HCT116 (cell line): ENCODE measurements at regions not wholly inside any gene's neighbourhood (a gene's known extent, or its start where the extent isn't known, plus 50 kb on each side); places are given as distances from the start of the nearest gene placed in this dataset.

Experiments used
- ATAC-seq: fragments of 200-7000 bp; cut with Tn5 transposase; 2 replicates; pipeline ENCODE4 v1.9.1; 2020; ENCODE audit warnings: mild to moderate bottlenecking, moderate library complexity
- BruUV-seq: library from RNA; stranded (reverse); fragments of 400-500 nt; replicated peaks from 2 replicates; lab custom pipeline; 2021; lab: Mats Ljungman, UMichigan
- CTCF ChIA-PET: fragments of 300-600 bp; sonication (Branson Sonifier 250); formaldehyde crosslinking; loops from one replicate; lab custom pipeline; 2021; ENCODE audit warnings: antibody characterized with exemption; lab: Charles Lee
- POLR2A ChIA-PET: fragments of 300-600, 350-600 bp; sonication (Branson Sonifier 250); formaldehyde crosslinking; loops from one replicate; lab custom pipeline; 2021; ENCODE audit warnings: antibody characterized with exemption; lab: Charles Lee
- RAD21 ChIA-PET, 2 experiments: fragments of 300-600 bp; sonication (Branson Sonifier 250); formaldehyde crosslinking; loops; one replicate each; lab custom pipeline; 2023; ENCODE audit warnings: low total read pairs in 2 of 2; ENCODE audit not compliant: uncharacterized antibody in 2 of 2, unreplicated experiment in 2 of 2, low non-redundant PET in 1 of 2; lab: Charles Lee
- DNase-seq: peaks from one replicate; pipeline ENCODE4 v3.0.0-alpha.2; 2010; ENCODE audit warnings: low read depth, low spot score
- H2AFZ ChIP-seq: fragments of 200-600 bp; shearing (Covaris generic), sonication (generic); 2 replicates; pipeline ENCODE4 v1.6.1; 2017; ENCODE audit warnings: low read depth, mixed run types, mixed read lengths, antibody characterized with exemption, low read length; ENCODE audit not compliant: poor library complexity, severe bottlenecking
- H3K27ac ChIP-seq: 2 replicates; pipeline ENCODE4 v1.5.1; 2012; ENCODE audit warnings: low read depth, low read length
- H3K27me3 ChIP-seq: fragments of 200-600 bp; sonication (generic); 2 replicates; pipeline ENCODE4 v1.6.1; 2016; ENCODE audit warnings: mixed run types, low read length, mixed read lengths; ENCODE audit not compliant: insufficient read depth
- H3K36me3 ChIP-seq, 2 experiments: fragments of 200-500 bp in 1 of 2; fragments of 200-600 bp in 1 of 2; sonication (Bioruptor generic) in 1 of 2; sonication (generic) in 1 of 2; 2 replicates each; pipeline versions ENCODE4 v1.5.1 to v1.6.1; 2014 to 2016; ENCODE audit warnings: low read length in 2 of 2, inconsistent platforms in 1 of 2, mixed read lengths in 1 of 2, mixed run types in 1 of 2; ENCODE audit not compliant: insufficient read depth in 2 of 2, control insufficient read depth in 1 of 2
- H3K4me1 ChIP-seq, 2 experiments: fragments of 200-600 bp in 1 of 2; sonication (generic) in 1 of 2; 2 replicates each; pipeline versions ENCODE4 v1.5.1 to v1.6.1; 2012 to 2017; ENCODE audit warnings: low read length in 2 of 2, inconsistent platforms in 1 of 2, mild to moderate bottlenecking in 1 of 2, mixed read lengths in 1 of 2, mixed run types in 1 of 2, moderate library complexity in 1 of 2; ENCODE audit not compliant: insufficient read depth in 2 of 2, control insufficient read depth in 1 of 2
- H3K4me2 ChIP-seq: fragments of 200-600 bp; sonication (generic); 2 replicates; pipeline ENCODE4 v1.6.1; 2017; ENCODE audit warnings: mixed run types, low read length, mixed read lengths
- H3K4me3 ChIP-seq, 2 experiments: fragments of 200-600 bp in 1 of 2; sonication (generic) in 1 of 2; replicated peaks in 1 of 2; 2 replicates each; pipeline ENCODE4 v1.5.1; 2011 to 2016; ENCODE audit warnings: low read length in 2 of 2, control low read depth in 1 of 2, low read depth in 1 of 2, mild to moderate bottlenecking in 1 of 2, mixed read lengths in 1 of 2, mixed run types in 1 of 2
- H3K79me2 ChIP-seq: fragments of 200-600 bp; sonication (generic); 2 replicates; pipeline ENCODE4 v1.6.1; 2017; ENCODE audit warnings: mild to moderate bottlenecking, mixed run types, low read length, moderate library complexity, mixed read lengths; ENCODE audit not compliant: insufficient read depth
- H3K9ac ChIP-seq: fragments of 200-600 bp; sonication (generic); 2 replicates; pipeline ENCODE4 v1.6.1; 2016; ENCODE audit warnings: low read length, mixed read lengths
- H3K9me2 ChIP-seq: fragments of 200-600 bp; sonication (generic), shearing (Covaris generic); 2 replicates; pipeline ENCODE4 v1.6.1; 2017; ENCODE audit warnings: mixed run types, mild to moderate bottlenecking, moderate library complexity; ENCODE audit not compliant: insufficient read depth
- H3K9me3 ChIP-seq, 2 experiments: fragments of 200-500 bp in 1 of 2; fragments of 200-600 bp in 1 of 2; sonication (Bioruptor generic) in 1 of 2; sonication (generic) in 1 of 2; 2 replicates each; pipeline ENCODE4 v1.6.1; 2014 to 2017; ENCODE audit warnings: low read length in 2 of 2, mixed read lengths in 2 of 2, inconsistent platforms in 1 of 2, low read depth in 1 of 2, mild to moderate bottlenecking in 1 of 2, mixed run types in 1 of 2, moderate library complexity in 1 of 2; ENCODE audit not compliant: control insufficient read depth in 1 of 2, insufficient read depth in 1 of 2
- H4K20me1 ChIP-seq: fragments of 200-600 bp; sonication (generic), shearing (Covaris generic); 2 replicates; pipeline ENCODE4 v1.6.1; 2017; ENCODE audit warnings: mixed run types, mild to moderate bottlenecking, moderate library complexity; ENCODE audit not compliant: insufficient read depth
- ATF3 ChIP-seq: IDR thresholded peaks from 2 replicates; pipeline ENCODE4 v1.6.1; 2012
- CEBPB ChIP-seq: IDR thresholded peaks from 2 replicates; pipeline ENCODE4 v1.6.1; 2012; ENCODE audit warnings: low read depth
- EZH2 ChIP-seq: fragments of 200-600 bp; sonication (generic); IDR thresholded peaks from 2 replicates; pipeline ENCODE4 v1.6.1; 2017; ENCODE audit warnings: antibody characterized with exemption, mixed run types
- FOSL1 ChIP-seq: IDR thresholded peaks from 2 replicates; pipeline ENCODE4 v1.6.1; 2012; ENCODE audit warnings: low read depth
- JUND ChIP-seq: IDR thresholded peaks from 2 replicates; pipeline ENCODE4 v1.6.1; 2012
- POLR2A ChIP-seq: IDR thresholded peaks from 2 replicates; pipeline ENCODE4 v1.7.0; 2011; ENCODE audit warnings: borderline replicate concordance; ENCODE audit not compliant: insufficient read depth, insufficient read length; ENCODE audit errors: extremely low read depth
- POLR2AphosphoS5 ChIP-seq: IDR thresholded peaks from 2 replicates; pipeline ENCODE4 v1.6.1; 2011; ENCODE audit warnings: mild to moderate bottlenecking, low read depth, low read length, moderate library complexity
- RAD21 ChIP-seq: IDR thresholded peaks from 2 replicates; pipeline ENCODE4 v1.6.1; 2012; ENCODE audit warnings: low read depth, mild to moderate bottlenecking
- SIN3A ChIP-seq: IDR thresholded peaks from 2 replicates; pipeline ENCODE4 v1.6.1; 2012; ENCODE audit warnings: low read depth
- SP1 ChIP-seq: IDR thresholded peaks from 2 replicates; pipeline ENCODE4 v1.6.1; 2012; ENCODE audit warnings: low read depth
- SRF ChIP-seq: IDR thresholded peaks from 2 replicates; pipeline ENCODE4 v1.6.1; 2012; ENCODE audit warnings: low read depth
- TCF7L2 ChIP-seq: IDR thresholded peaks from 2 replicates; pipeline ENCODE4 v1.7.0; 2011; ENCODE audit warnings: borderline replicate concordance, inconsistent platforms; ENCODE audit not compliant: insufficient read depth, insufficient read length; ENCODE audit errors: extremely low read depth
- YY1 ChIP-seq: IDR thresholded peaks from 2 replicates; pipeline ENCODE4 v1.6.1; 2011; ENCODE audit warnings: low read length, low read depth, moderate library complexity, mild to moderate bottlenecking; ENCODE audit not compliant: insufficient replicate concordance; ENCODE audit errors: extremely low read depth
- ZFX ChIP-seq: fragments of 450-650 bp; IDR thresholded peaks from 2 replicates; pipeline ENCODE4 v1.6.1; 2017
- ZNF274 ChIP-seq: fragments of 200-500 bp; sonication (Bioruptor generic); IDR thresholded peaks from 2 replicates; pipeline ENCODE4 v1.6.1; 2014; ENCODE audit warnings: mild to moderate bottlenecking, low read depth, low read length, inconsistent platforms
- intact Hi-C: fragments of 100-400 bp; cut with micrococcal nuclease; formaldehyde crosslinking; loops from 2 replicates; pipeline ENCODE4 v1.10.0; 2022

GRCh38 chr15:25244731-25245585, 193.9 kb downstream of the UBE3A start:
- H3K4me2 ChIP-seq = no peak overlapping the region
- DNase-seq (no peak), ATAC-seq (no peak)
- POLR2A ChIA-PET = no interaction called here
- H3K27me3 ChIP-seq = no peaks in the 10 kb centered on the region
- H3K27ac ChIP-seq = no peak overlapping the region
- CTCF ChIA-PET = no interaction called here
- H3K4me1 ChIP-seq = no peaks in the 10 kb centered on the region
- H2AFZ ChIP-seq = no peak overlapping the region
- H3K9ac ChIP-seq = no peak overlapping the region
- H3K4me3 ChIP-seq = no peak overlapping the region
- intact Hi-C loops = no loop called here
- BruUV-seq = no TSS peak
- no peaks in the 10 kb centered on the region for H4K20me1 ChIP-seq
- H3K79me2 ChIP-seq = no peaks in the 10 kb centered on the region
- H3K36me3 ChIP-seq = no peaks in the 10 kb centered on the region
- TF ChIP-seq POLR2AphosphoS5 (no peak), YY1 (no peak), POLR2A (no peak), SP1 (no peak), FOSL1 (no peak), ZFX (no peak), ATF3 (no peak), EZH2 (no peak), SIN3A (no peak), RAD21 (no peak), TCF7L2 (no peak), ZNF274 (no peak), SRF (no peak), JUND (no peak), CEBPB (no peak)
- no peaks in the 10 kb centered on the region for H3K9me2 ChIP-seq
- RAD21 ChIA-PET = no interaction called here
- peaks cover 0 to 30% of the 10 kb centered on the region in 2 experiments; a peak in 2 of 4 replicates for H3K9me3 ChIP-seq
